Fibroblast of lung (primary cell): ENCODE measurements at regions not wholly inside any gene's neighbourhood (a gene's known extent, or its start where the extent isn't known, plus 50 kb on each side); places are given as distances from the start of the nearest gene placed in this dataset.

Experiments used
- CTCF ChIP-seq, 2 donors: IDR thresholded peaks in 1 of 2; conservative IDR thresholded peaks in 1 of 2; 1 replicate in 1 of 2; 2 replicates in 1 of 2; pipeline ENCODE4 v1.5.1; 2011 to 2012; ENCODE audit warnings: low read length in 2 of 2, control low read depth in 1 of 2, inconsistent platforms in 1 of 2, low read depth in 1 of 2, mild to moderate bottlenecking in 1 of 2
- EZH2 ChIP-seq: IDR thresholded peaks from 2 replicates; pipeline ENCODE4 v1.5.1; 2012; ENCODE audit warnings: low read length, control low read depth, mild to moderate bottlenecking; ENCODE audit errors: missing control alignments

DNA sequence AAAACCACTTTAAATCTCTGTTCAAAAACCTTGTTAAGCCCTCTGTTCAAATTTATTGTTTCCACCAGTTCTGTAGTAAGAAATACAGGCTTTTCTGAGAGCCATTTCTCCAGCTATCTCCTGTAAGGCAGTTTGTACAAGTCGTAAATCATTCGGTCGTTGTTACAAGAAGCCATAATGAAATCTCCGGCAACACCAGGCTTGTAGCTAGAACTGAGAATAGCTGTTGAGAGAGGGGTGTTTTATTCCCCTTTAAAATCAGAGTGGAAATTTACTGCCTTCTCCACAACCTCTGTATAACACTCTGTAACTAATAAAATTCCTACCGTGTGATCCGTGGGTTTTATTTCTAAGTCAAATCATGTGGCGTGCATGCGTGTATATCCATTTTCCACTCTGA, 335.8 kb upstream of the KAZN start:
- no peak for TF ChIP-seq CTCF (conservative IDR thresholded peaks at IDR 0.05 in 1 of 2, IDR thresholded peaks at IDR 0.05 in 1 of 2; ENCODE audit: low read depth in 1 of 2, low read length in 2 of 2)
- no peak for TF ChIP-seq EZH2
